OCI-LY7 (cell line): ENCODE measurements at regions not wholly inside any gene's neighbourhood (a gene's known extent, or its start where the extent isn't known, plus 50 kb on each side); places are given as distances from the start of the nearest gene placed in this dataset.

ENCODE experiments used
- BruUV-seq: library from RNA; stranded (reverse); fragments of 400-500 nt; replicated peaks from 2 replicates; lab custom pipeline; 2021; lab: Mats Ljungman, UMichigan
- CTCF ChIA-PET: fragments of 300-600 bp; sonication (Branson Sonifier 250); formaldehyde crosslinking; loops from one replicate; lab custom pipeline; 2022; ENCODE audit warnings: antibody characterized with exemption; ENCODE audit not compliant: unreplicated experiment; lab: Charles Lee
- POLR2A ChIA-PET: fragments of 300-600 bp; sonication (Branson Sonifier 250); formaldehyde crosslinking; loops from one replicate; lab custom pipeline; 2022; ENCODE audit warnings: antibody characterized with exemption; lab: Charles Lee
- DNase-seq: peaks from one replicate; pipeline ENCODE4 v3.0.0-alpha.2; 2015; ENCODE audit warnings: low spot score
- H2AFZ ChIP-seq: fragments of 200-600 bp; sonication (generic), shearing (Covaris generic); 2 replicates; pipeline ENCODE4 v1.6.1; 2014; ENCODE audit warnings: mild to moderate bottlenecking, antibody characterized with exemption, low read length, moderate library complexity
- H3K27ac ChIP-seq: fragments of 200-600 bp; sonication (generic); 2 replicates; pipeline ENCODE4 v1.5.1; 2014; ENCODE audit warnings: mixed run types, low read depth, mild to moderate bottlenecking, moderate library complexity, low read length, inconsistent platforms; ENCODE audit not compliant: poor library complexity, severe bottlenecking
- H3K36me3 ChIP-seq: fragments of 200-600 bp; sonication (generic); 2 replicates; pipeline ENCODE4 v1.6.1; 2014; ENCODE audit warnings: mild to moderate bottlenecking, antibody characterized with exemption, low read length, moderate library complexity, mixed read lengths; ENCODE audit not compliant: insufficient read depth
- H3K4me1 ChIP-seq: fragments of 200-600 bp; sonication (generic); 2 replicates; pipeline ENCODE4 v1.5.1; 2014; ENCODE audit warnings: mild to moderate bottlenecking, low read length; ENCODE audit not compliant: insufficient read depth, poor library complexity, severe bottlenecking
- H3K4me2 ChIP-seq: fragments of 200-600 bp; sonication (generic); 2 replicates; pipeline ENCODE4 v1.6.1; 2014; ENCODE audit warnings: mild to moderate bottlenecking, low read length
- H3K4me3 ChIP-seq: fragments of 200-600 bp; sonication (generic); 2 replicates; pipeline ENCODE4 v1.5.1; 2014; ENCODE audit warnings: mild to moderate bottlenecking, low read depth, low read length; ENCODE audit not compliant: poor library complexity, severe bottlenecking
- H3K79me2 ChIP-seq: fragments of 200-600 bp; sonication (generic); 2 replicates; pipeline ENCODE4 v1.6.1; 2016; ENCODE audit warnings: low read depth, mild to moderate bottlenecking, low read length, moderate library complexity, mixed read lengths; ENCODE audit not compliant: insufficient read depth
- H3K9me2 ChIP-seq: fragments of 200-600 bp; sonication (generic); 2 replicates; pipeline ENCODE4 v1.6.1; 2016; ENCODE audit warnings: mild to moderate bottlenecking, low read length, mixed read lengths; ENCODE audit not compliant: insufficient read depth
- H3K9me3 ChIP-seq: fragments of 200-600 bp; sonication (generic); 2 replicates; pipeline ENCODE4 v1.6.1; 2014; ENCODE audit warnings: mild to moderate bottlenecking, mixed run types, low read length, mixed read lengths
- H4K20me1 ChIP-seq: fragments of 200-600 bp; sonication (generic); 2 replicates; pipeline ENCODE4 v1.6.1; 2014; ENCODE audit warnings: mild to moderate bottlenecking, antibody characterized with exemption, low read length, moderate library complexity, mixed read lengths; ENCODE audit not compliant: insufficient read depth
- EZH2phosphoT487 ChIP-seq: fragments of 200-600 bp; sonication (generic); IDR thresholded peaks from 2 replicates; pipeline ENCODE4 v1.6.1; 2018; ENCODE audit warnings: low read depth, borderline replicate concordance, mild to moderate bottlenecking, mixed run types, antibody characterized with exemption, low read length, moderate library complexity, mixed read lengths
- intact Hi-C: fragments of 100-400 bp; cut with micrococcal nuclease; formaldehyde crosslinking; loops from one replicate; pipeline ENCODE4 v1.10.0; 2022; ENCODE audit not compliant: unreplicated experiment
- TF ChIP-seq, protein P1 (sequence below): fragments of 200-600 bp; sonication (generic); conservative IDR thresholded peaks from 2 replicates; pipeline ENCODE4 v1.5.1; 2014; ENCODE audit warnings: mild to moderate bottlenecking, antibody characterized with exemption, low read length, moderate library complexity, mixed read lengths

DNA sequence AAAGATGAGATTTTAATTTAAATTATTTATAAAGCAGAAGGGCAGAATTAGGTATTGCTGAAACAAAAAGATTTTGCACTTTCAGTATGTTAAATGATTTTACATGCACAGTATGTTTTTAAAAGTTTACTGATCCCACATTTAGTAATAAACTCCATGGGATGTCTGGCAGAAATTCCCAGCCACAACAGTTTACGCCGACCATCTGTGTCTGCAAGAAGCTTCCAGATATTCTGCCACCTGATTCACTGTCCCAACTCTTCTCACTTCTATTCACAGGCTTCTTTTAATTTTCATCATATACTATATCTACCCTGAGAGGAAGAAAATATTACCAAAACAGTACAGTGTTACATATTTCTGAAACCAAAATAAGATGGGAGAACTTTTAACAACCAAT is 115.8 kb upstream of the IQCM start:
- H3K4me2 ChIP-seq, result no peak overlapping the region
- no TSS peak for BruUV-seq
- DNase-seq, result no peak
- H3K79me2 ChIP-seq, result no peaks in the 10 kb centered on the region
- no peak overlapping the region for H2AFZ ChIP-seq
- TF ChIP-seq, protein P1, sequence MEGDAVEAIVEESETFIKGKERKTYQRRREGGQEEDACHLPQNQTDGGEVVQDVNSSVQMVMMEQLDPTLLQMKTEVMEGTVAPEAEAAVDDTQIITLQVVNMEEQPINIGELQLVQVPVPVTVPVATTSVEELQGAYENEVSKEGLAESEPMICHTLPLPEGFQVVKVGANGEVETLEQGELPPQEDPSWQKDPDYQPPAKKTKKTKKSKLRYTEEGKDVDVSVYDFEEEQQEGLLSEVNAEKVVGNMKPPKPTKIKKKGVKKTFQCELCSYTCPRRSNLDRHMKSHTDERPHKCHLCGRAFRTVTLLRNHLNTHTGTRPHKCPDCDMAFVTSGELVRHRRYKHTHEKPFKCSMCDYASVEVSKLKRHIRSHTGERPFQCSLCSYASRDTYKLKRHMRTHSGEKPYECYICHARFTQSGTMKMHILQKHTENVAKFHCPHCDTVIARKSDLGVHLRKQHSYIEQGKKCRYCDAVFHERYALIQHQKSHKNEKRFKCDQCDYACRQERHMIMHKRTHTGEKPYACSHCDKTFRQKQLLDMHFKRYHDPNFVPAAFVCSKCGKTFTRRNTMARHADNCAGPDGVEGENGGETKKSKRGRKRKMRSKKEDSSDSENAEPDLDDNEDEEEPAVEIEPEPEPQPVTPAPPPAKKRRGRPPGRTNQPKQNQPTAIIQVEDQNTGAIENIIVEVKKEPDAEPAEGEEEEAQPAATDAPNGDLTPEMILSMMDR, result no peak
- TF ChIP-seq EZH2phosphoT487, result no peak
- no peaks in the 10 kb centered on the region for H3K9me3 ChIP-seq
- ChIA-PET POLR2A (interaction anchor here (0.6 kb wide), 1 partner anchor 280 kb away, joined by 3 read pairs; no protein-coding TSS in a partner anchor), CTCF (no interaction called here)
- H3K36me3 ChIP-seq, result no peaks in the 10 kb centered on the region
- no peaks in the 10 kb centered on the region for H3K9me2 ChIP-seq
- no peaks in the 10 kb centered on the region for H3K4me1 ChIP-seq
- H3K4me3 ChIP-seq, result no peak overlapping the region
- H3K27ac ChIP-seq, result no peak overlapping the region
- H4K20me1 ChIP-seq, result no peaks in the 10 kb centered on the region
- intact Hi-C loops, result no loop called here

DNA sequence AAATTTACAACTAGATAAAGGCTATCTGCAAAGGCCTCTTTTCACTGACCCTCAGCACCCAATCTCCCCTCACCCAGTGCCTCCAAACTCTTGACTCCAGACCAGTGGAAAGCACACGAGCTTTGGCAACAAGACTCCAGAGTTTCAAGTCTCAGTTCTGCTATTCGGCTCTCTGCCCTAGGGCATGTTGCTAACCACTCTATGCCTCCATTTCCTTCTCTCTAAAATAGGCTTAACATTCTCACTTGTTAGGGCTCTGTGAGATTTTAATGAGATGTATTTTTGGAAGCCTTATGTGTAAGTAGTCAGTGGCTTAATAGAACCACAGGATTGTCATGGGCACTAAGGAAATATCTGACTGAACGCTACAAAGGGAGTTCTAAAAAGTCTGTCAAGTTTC is 116.5 kb upstream of the IQCM start:
- TF ChIP-seq, protein P1, result no peak
- TF ChIP-seq EZH2phosphoT487, result no peak
- no peaks in the 10 kb centered on the region for H4K20me1 ChIP-seq
- H3K27ac ChIP-seq, result no peak overlapping the region
- H3K79me2 ChIP-seq, result no peaks in the 10 kb centered on the region
- no peak overlapping the region for H3K4me3 ChIP-seq
- no peak overlapping the region for H3K4me2 ChIP-seq
- no peaks in the 10 kb centered on the region for H3K9me2 ChIP-seq
- no peak for DNase-seq
- ChIA-PET POLR2A (no interaction called here), CTCF (no interaction called here)
- H3K36me3 ChIP-seq, result no peaks in the 10 kb centered on the region
- no peak overlapping the region for H2AFZ ChIP-seq
- no peaks in the 10 kb centered on the region for H3K4me1 ChIP-seq
- intact Hi-C loops, result no loop called here
- no TSS peak for BruUV-seq
- H3K9me3 ChIP-seq, result no peaks in the 10 kb centered on the region

DNA sequence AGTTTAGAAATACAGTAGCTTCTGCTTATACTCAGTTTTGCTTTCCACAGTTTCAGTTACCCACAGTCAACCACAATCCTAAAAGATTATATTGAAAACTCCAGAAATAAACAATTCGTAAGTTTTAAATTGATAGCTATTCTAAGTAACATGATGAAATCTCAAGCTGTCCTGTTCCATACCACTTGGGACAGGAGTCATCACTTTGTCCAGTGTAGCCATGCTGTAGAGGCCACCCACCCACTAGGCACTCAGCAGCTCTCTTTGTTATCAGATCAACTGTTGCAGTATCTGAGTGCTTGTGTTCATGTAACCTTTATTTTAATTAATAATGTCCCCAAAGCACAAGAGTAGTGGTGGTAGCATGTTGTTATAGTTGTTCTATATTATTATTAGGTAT is 117.5 kb upstream of the IQCM start:
- H3K79me2 ChIP-seq, result no peaks in the 10 kb centered on the region
- BruUV-seq, result no TSS peak
- POLR2A ChIA-PET, result interaction anchor here (0.6 kb wide), 1 partner anchor 58 kb away, joined by 4 read pairs; no protein-coding TSS in a partner anchor
- TF ChIP-seq, protein P1, result no peak
- no peak for TF ChIP-seq EZH2phosphoT487
- H3K9me2 ChIP-seq, result no peaks in the 10 kb centered on the region
- H3K4me3 ChIP-seq, result no peak overlapping the region
- H3K9me3 ChIP-seq, result no peaks in the 10 kb centered on the region
- H4K20me1 ChIP-seq, result no peaks in the 10 kb centered on the region
- no peak overlapping the region for H3K27ac ChIP-seq
- intact Hi-C loops, result no loop called here
- no peak overlapping the region for H2AFZ ChIP-seq
- H3K36me3 ChIP-seq, result no peaks in the 10 kb centered on the region
- CTCF ChIA-PET, result no interaction called here
- no peaks in the 10 kb centered on the region for H3K4me1 ChIP-seq
- no peak for DNase-seq
- no peak overlapping the region for H3K4me2 ChIP-seq
